Panc1 (cell line): ENCODE measurements at regions not wholly inside any gene's neighbourhood (a gene's known extent, or its start where the extent isn't known, plus 50 kb on each side); places are given as distances from the start of the nearest gene placed in this dataset.

Source experiments
- ATAC-seq: fragments of 200-7000 bp; cut with Tn5 transposase; 2 replicates; pipeline ENCODE4 v1.9.1; 2020; ENCODE audit warnings: mild to moderate bottlenecking, moderate library complexity
- BruUV-seq: library from RNA; stranded (reverse); fragments of 400-500 nt; replicated peaks from 2 replicates; lab custom pipeline; 2021; lab: Mats Ljungman, UMichigan
- CTCF ChIA-PET: fragments of 300-600 bp; sonication (Branson Sonifier 250); formaldehyde crosslinking; loops from one replicate; lab custom pipeline; 2022; ENCODE audit warnings: antibody characterized with exemption; lab: Charles Lee
- POLR2A ChIA-PET: fragments of 300-600 bp; sonication (Branson Sonifier 250); formaldehyde crosslinking; loops from one replicate; lab custom pipeline; 2022; ENCODE audit warnings: antibody characterized with exemption; lab: Charles Lee
- DNase-seq: peaks from one replicate; pipeline ENCODE4 v3.0.0-alpha.2; 2010; ENCODE audit warnings: low read depth, low spot score
- H3K27ac ChIP-seq: 2 replicates; pipeline ENCODE4 v1.5.1; 2011; ENCODE audit warnings: mild to moderate bottlenecking, low read length, inconsistent platforms
- H3K27me3 ChIP-seq: fragments of 200-500 bp; sonication (Bioruptor generic); 2 replicates; pipeline ENCODE4 v1.6.0; 2014; ENCODE audit warnings: low read length, inconsistent platforms; ENCODE audit not compliant: control insufficient read depth, insufficient read depth
- H3K36me3 ChIP-seq: fragments of 200-500 bp; sonication (Bioruptor generic); 2 replicates; pipeline ENCODE4 v1.5.1; 2014; ENCODE audit warnings: inconsistent platforms, mild to moderate bottlenecking, low read length, moderate library complexity; ENCODE audit not compliant: control insufficient read depth, insufficient read depth
- H3K4me1 ChIP-seq: 2 replicates; pipeline ENCODE4 v1.5.1; 2011; ENCODE audit warnings: inconsistent platforms, mild to moderate bottlenecking, low read length, moderate library complexity; ENCODE audit not compliant: control insufficient read depth, insufficient read depth
- H3K4me3 ChIP-seq, 2 experiments: 2 replicates each; pipeline ENCODE4 v1.5.1; 2011 to 2012; ENCODE audit warnings: low read depth in 2 of 2, low read length in 2 of 2, mild to moderate bottlenecking in 2 of 2, inconsistent platforms in 1 of 2, moderate library complexity in 1 of 2
- H3K9me3 ChIP-seq: fragments of 200-500 bp; sonication (Bioruptor generic); 2 replicates; pipeline ENCODE4 v1.5.1; 2014; ENCODE audit warnings: low read depth, mild to moderate bottlenecking, inconsistent platforms, low read length, moderate library complexity; ENCODE audit not compliant: control insufficient read depth, insufficient read depth
- POLR2AphosphoS5 ChIP-seq: IDR thresholded peaks from 2 replicates; pipeline ENCODE4 v1.6.1; 2012; ENCODE audit warnings: mild to moderate bottlenecking, low read depth, low read length, moderate library complexity
- SIN3A ChIP-seq: IDR thresholded peaks from 2 replicates; pipeline ENCODE4 v1.6.1; 2012; ENCODE audit warnings: low read depth, mild to moderate bottlenecking, low read length, moderate library complexity, borderline replicate concordance; ENCODE audit not compliant: insufficient read depth
- TCF7L2 ChIP-seq: IDR thresholded peaks from 2 replicates; pipeline ENCODE4 v1.6.1; 2011; ENCODE audit warnings: mild to moderate bottlenecking, low read depth, low read length, inconsistent platforms
- in situ Hi-C: cut with HindIII; loops from 2 replicates; pipeline ENCODE4 v1.10.0; 2016; ENCODE audit warnings: low sequenced_read_pairs, low pct_unique_long_range_greater_than_20kb
- intact Hi-C: fragments of 100-400 bp; cut with micrococcal nuclease; formaldehyde crosslinking; loops from one replicate; pipeline ENCODE4 v1.10.0; 2022; ENCODE audit not compliant: unreplicated experiment
- TF ChIP-seq, protein P1 (sequence below), 2 experiments: IDR thresholded peaks; 2 replicates each; pipeline ENCODE4 v1.6.1; 2011 to 2012; ENCODE audit warnings: low read depth in 2 of 2, control low read depth in 1 of 2, low read length in 1 of 2, mild to moderate bottlenecking in 1 of 2, moderate library complexity in 1 of 2; ENCODE audit not compliant: insufficient read depth in 1 of 2
- TF ChIP-seq, protein P2 (sequence below): fragments of 450-650 bp; IDR thresholded peaks from 2 replicates; pipeline ENCODE4 v1.5.1; 2017; ENCODE audit warnings: mild to moderate bottlenecking

- in situ Hi-C loops (no loop called here), intact Hi-C loops (no loop called here)
- DNase-seq (no peak), ATAC-seq (peak; percentile 79)
- no TSS peak for BruUV-seq
- Histone ChIP-seq H3K27me3 (no peaks in the 10 kb centered on the region), H3K4me1 (peaks cover 4% of the 10 kb centered on the region; the same call in 1 of the 2 replicates), H3K36me3 (no peaks in the 10 kb centered on the region), H3K4me3 (peak overlapping the region; percentile 43 to 54), H3K27ac (peak overlapping the region; percentile 82), H3K9me3 (no peaks in the 10 kb centered on the region)
- ChIA-PET POLR2A (no interaction called here), CTCF (interaction anchor here (0.6 to 0.7 kb wide), 2 partner anchors 48 to 73 kb away, joined by 5 to 6 read pairs; no protein-coding TSS in a partner anchor)
- no peak for TF ChIP-seq SIN3A
- TF ChIP-seq, protein P1, sequence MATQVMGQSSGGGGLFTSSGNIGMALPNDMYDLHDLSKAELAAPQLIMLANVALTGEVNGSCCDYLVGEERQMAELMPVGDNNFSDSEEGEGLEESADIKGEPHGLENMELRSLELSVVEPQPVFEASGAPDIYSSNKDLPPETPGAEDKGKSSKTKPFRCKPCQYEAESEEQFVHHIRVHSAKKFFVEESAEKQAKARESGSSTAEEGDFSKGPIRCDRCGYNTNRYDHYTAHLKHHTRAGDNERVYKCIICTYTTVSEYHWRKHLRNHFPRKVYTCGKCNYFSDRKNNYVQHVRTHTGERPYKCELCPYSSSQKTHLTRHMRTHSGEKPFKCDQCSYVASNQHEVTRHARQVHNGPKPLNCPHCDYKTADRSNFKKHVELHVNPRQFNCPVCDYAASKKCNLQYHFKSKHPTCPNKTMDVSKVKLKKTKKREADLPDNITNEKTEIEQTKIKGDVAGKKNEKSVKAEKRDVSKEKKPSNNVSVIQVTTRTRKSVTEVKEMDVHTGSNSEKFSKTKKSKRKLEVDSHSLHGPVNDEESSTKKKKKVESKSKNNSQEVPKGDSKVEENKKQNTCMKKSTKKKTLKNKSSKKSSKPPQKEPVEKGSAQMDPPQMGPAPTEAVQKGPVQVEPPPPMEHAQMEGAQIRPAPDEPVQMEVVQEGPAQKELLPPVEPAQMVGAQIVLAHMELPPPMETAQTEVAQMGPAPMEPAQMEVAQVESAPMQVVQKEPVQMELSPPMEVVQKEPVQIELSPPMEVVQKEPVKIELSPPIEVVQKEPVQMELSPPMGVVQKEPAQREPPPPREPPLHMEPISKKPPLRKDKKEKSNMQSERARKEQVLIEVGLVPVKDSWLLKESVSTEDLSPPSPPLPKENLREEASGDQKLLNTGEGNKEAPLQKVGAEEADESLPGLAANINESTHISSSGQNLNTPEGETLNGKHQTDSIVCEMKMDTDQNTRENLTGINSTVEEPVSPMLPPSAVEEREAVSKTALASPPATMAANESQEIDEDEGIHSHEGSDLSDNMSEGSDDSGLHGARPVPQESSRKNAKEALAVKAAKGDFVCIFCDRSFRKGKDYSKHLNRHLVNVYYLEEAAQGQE (IDR thresholded peaks at IDR 0.05; ENCODE audit: insufficient read depth in 1 of 2, low read depth in 2 of 2, low read length in 1 of 2), result no peak
- no peak for TF ChIP-seq TCF7L2
- TF ChIP-seq, protein P2, sequence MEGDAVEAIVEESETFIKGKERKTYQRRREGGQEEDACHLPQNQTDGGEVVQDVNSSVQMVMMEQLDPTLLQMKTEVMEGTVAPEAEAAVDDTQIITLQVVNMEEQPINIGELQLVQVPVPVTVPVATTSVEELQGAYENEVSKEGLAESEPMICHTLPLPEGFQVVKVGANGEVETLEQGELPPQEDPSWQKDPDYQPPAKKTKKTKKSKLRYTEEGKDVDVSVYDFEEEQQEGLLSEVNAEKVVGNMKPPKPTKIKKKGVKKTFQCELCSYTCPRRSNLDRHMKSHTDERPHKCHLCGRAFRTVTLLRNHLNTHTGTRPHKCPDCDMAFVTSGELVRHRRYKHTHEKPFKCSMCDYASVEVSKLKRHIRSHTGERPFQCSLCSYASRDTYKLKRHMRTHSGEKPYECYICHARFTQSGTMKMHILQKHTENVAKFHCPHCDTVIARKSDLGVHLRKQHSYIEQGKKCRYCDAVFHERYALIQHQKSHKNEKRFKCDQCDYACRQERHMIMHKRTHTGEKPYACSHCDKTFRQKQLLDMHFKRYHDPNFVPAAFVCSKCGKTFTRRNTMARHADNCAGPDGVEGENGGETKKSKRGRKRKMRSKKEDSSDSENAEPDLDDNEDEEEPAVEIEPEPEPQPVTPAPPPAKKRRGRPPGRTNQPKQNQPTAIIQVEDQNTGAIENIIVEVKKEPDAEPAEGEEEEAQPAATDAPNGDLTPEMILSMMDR, result no peak; the same call in 1 of the 2 replicates
- no peak for TF ChIP-seq POLR2AphosphoS5
These were observed 70.6 kb downstream of the C9orf50 start for GRCh38 chr9:129550199-129550839.

DNA sequence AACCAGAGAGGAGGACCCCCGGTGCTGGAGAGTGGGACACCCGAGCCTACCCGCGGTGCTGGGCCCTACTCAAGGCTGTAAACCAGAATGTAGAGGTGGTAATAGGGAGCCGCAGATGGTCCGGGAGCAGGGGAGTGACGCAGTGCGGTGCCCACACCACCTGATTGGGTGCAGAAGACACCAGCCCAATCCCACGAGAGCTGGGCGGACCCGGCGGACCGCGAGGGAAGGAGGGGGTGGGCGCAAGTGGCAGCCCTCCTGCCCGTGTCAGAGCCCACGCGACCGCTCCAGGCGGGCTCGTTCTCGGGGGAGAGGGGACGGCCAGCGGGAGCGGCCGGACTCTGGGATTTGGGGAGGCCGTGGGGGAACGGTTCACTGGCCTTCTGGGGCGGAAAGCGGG is 71.2 kb downstream of the C9orf50 start:
- intact Hi-C loops, result no loop called here
- Histone ChIP-seq H3K4me3 (peak overlapping the region; percentile 43 to 54), H3K4me1 (peaks cover 4% of the 10 kb centered on the region; the same call in 1 of the 2 replicates), H3K27me3 (no peaks in the 10 kb centered on the region), H3K27ac (peak overlapping the region; percentile 40), H3K9me3 (no peaks in the 10 kb centered on the region), H3K36me3 (no peaks in the 10 kb centered on the region)
- in situ Hi-C loops, result no loop called here
- BruUV-seq, result no TSS peak
- TF ChIP-seq, protein P1 (IDR thresholded peaks at IDR 0.05; ENCODE audit: insufficient read depth in 1 of 2, low read depth in 2 of 2, low read length in 1 of 2), result no peak
- TF ChIP-seq, protein P2, result no peak
- TF ChIP-seq SIN3A, result no peak
- TF ChIP-seq POLR2AphosphoS5, result no peak
- TF ChIP-seq TCF7L2, result no peak
- DNase-seq (no peak), ATAC-seq (peak; percentile 81)
- ChIA-PET CTCF (no interaction called here), POLR2A (no interaction called here)
